BE2C (cell line): ENCODE measurements at regions not wholly inside any gene's neighbourhood (a gene's known extent, or its start where the extent isn't known, plus 50 kb on each side); places are given as distances from the start of the nearest gene placed in this dataset.

Experiments used
- DNase-seq: peaks from one replicate; pipeline ENCODE4 v3.0.0-alpha.2; 2020
- H3K27me3 ChIP-seq: fragments of 250-450 bp; sonication (Bioruptor Pico); 2 replicates; pipeline ENCODE4 v1.5.1; 2020; ENCODE audit warnings: mild to moderate bottlenecking
- H3K36me3 ChIP-seq: fragments of 250-450 bp; sonication (Bioruptor Pico); 2 replicates; pipeline ENCODE4 v1.5.1; 2020; ENCODE audit warnings: mild to moderate bottlenecking
- H3K4me1 ChIP-seq: fragments of 250-450 bp; sonication (Bioruptor Pico); 2 replicates; pipeline ENCODE4 v1.5.1; 2020
- H3K4me3 ChIP-seq: 2 replicates; pipeline ENCODE4 v1.5.1; 2011; ENCODE audit warnings: low read depth, low read length
- H3K9me3 ChIP-seq: fragments of 250-450 bp; sonication (Bioruptor Pico); 2 replicates; pipeline ENCODE4 v1.5.1; 2020
- CTCF ChIP-seq: IDR thresholded peaks from 2 replicates; pipeline ENCODE4 v1.5.1; 2012; ENCODE audit warnings: mild to moderate bottlenecking, low read depth, low read length

- TF ChIP-seq CTCF, result no peak
- no peak overlapping the region for H3K4me3 ChIP-seq
- no peaks in the 10 kb centered on the region for H3K36me3 ChIP-seq
- no peaks in the 10 kb centered on the region for H3K27me3 ChIP-seq
- no peaks in the 10 kb centered on the region for H3K4me1 ChIP-seq
- no peaks in the 10 kb centered on the region for H3K9me3 ChIP-seq
- DNase-seq, result no peak
Observed at GRCh38 chr5:89380635-89381034, 497.7 kb upstream of the MEF2C start.

- H3K4me3 ChIP-seq, result no peak overlapping the region
- H3K9me3 ChIP-seq, result no peaks in the 10 kb centered on the region
- no peaks in the 10 kb centered on the region for H3K36me3 ChIP-seq
- no peaks in the 10 kb centered on the region for H3K4me1 ChIP-seq
- no peaks in the 10 kb centered on the region for H3K27me3 ChIP-seq
- no peak for DNase-seq
- no peak for TF ChIP-seq CTCF
Observed at GRCh38 chr5:89377767-89378455, 494.9 kb upstream of the MEF2C start.

- H3K27me3 ChIP-seq, result no peaks in the 10 kb centered on the region
- no peaks in the 10 kb centered on the region for H3K36me3 ChIP-seq
- no peaks in the 10 kb centered on the region for H3K4me1 ChIP-seq
- TF ChIP-seq CTCF, result no peak
- H3K9me3 ChIP-seq, result no peaks in the 10 kb centered on the region
- no peak overlapping the region for H3K4me3 ChIP-seq
- no peak for DNase-seq
Observed at GRCh38 chr5:89374818-89375521, 492.0 kb upstream of the MEF2C start.

- no peaks in the 10 kb centered on the region for H3K36me3 ChIP-seq
- H3K9me3 ChIP-seq, result no peaks in the 10 kb centered on the region
- H3K27me3 ChIP-seq, result no peaks in the 10 kb centered on the region
- DNase-seq, result no peak
- no peak for TF ChIP-seq CTCF
- no peak overlapping the region for H3K4me3 ChIP-seq
- H3K4me1 ChIP-seq, result no peaks in the 10 kb centered on the region
Observed at GRCh38 chr5:89374144-89374784, 491.3 kb upstream of the MEF2C start.

GRCh38 chr5:89372176-89372575, 489.2 kb upstream of the MEF2C start:
- H3K4me1 ChIP-seq, result no peaks in the 10 kb centered on the region
- TF ChIP-seq CTCF, result no peak

GRCh38 chr5:89371646-89372045, 488.7 kb upstream of the MEF2C start:
- Histone ChIP-seq H3K4me3 (no peak overlapping the region), H3K9me3 (no peaks in the 10 kb centered on the region), H3K27me3 (no peaks in the 10 kb centered on the region), H3K36me3 (no peaks in the 10 kb centered on the region), H3K4me1 (no peaks in the 10 kb centered on the region)
- no peak for TF ChIP-seq CTCF
- DNase-seq, result no peak

More at GRCh38 chr5:89372176-89372575, 489.2 kb upstream of the MEF2C start:
- Histone ChIP-seq H3K9me3 (no peaks in the 10 kb centered on the region), H3K27me3 (no peaks in the 10 kb centered on the region), H3K36me3 (no peaks in the 10 kb centered on the region), H3K4me3 (no peak overlapping the region)
- DNase-seq, result no peak
